Activated CD8-positive, alpha-beta memory T cell treated with anti-CD3 and anti-CD28 coated beads, Interleukin-2, amount 10 ng/mL, durations not matched to agents 7 days and 5 days (primary cell): ENCODE measurements at regions not wholly inside any gene's neighbourhood (a gene's known extent, or its start where the extent isn't known, plus 50 kb on each side); places are given as distances from the start of the nearest gene placed in this dataset.

Experiments
- ATAC-seq: fragments of 150-1000 bp; cut with Tn5 transposase; one replicate; pipeline ENCODE4 v1.10.0; 2021; ENCODE audit warnings: moderate library complexity
- CTCF ChIA-PET: fragments of 350-600 bp; sonication (Branson Sonifier 250); formaldehyde crosslinking; loops from one replicate; lab custom pipeline; 2021; ENCODE audit warnings: antibody characterized with exemption; lab: Charles Lee
- DNase-seq: peaks from one replicate; pipeline ENCODE4 v3.0.0-alpha.2; 2020
- H3K27ac Mint-ChIP-seq: one replicate; pipeline ENCODE4 v1.8.0; 2021; ENCODE audit warnings: mild to moderate bottlenecking, mixed read lengths
- H3K27me3 Mint-ChIP-seq: one replicate; pipeline ENCODE4 v1.8.0; 2021; ENCODE audit warnings: mixed read lengths
- H3K36me3 Mint-ChIP-seq: one replicate; pipeline ENCODE4 v1.8.0; 2021; ENCODE audit warnings: mild to moderate bottlenecking, mixed read lengths
- H3K4me1 Mint-ChIP-seq: one replicate; pipeline ENCODE4 v1.8.0; 2021; ENCODE audit warnings: mixed read lengths
- H3K4me3 Mint-ChIP-seq: one replicate; pipeline ENCODE4 v1.8.0; 2021; ENCODE audit warnings: mild to moderate bottlenecking, moderate library complexity, mixed read lengths
- H3K9me3 Mint-ChIP-seq: one replicate; pipeline ENCODE4 v1.8.0; 2022; ENCODE audit warnings: low read depth, mixed read lengths

GRCh38 chr1:69451196-69451595 is 116.5 kb upstream of the LRRC7 start:
- no peaks in the 10 kb centered on the region for H3K27me3 Mint-ChIP-seq
- no peak for DNase-seq
- H3K4me1 Mint-ChIP-seq = no peaks in the 10 kb centered on the region
- H3K27ac Mint-ChIP-seq = no peak overlapping the region
- no peak for ATAC-seq
- CTCF ChIA-PET = no interaction called here
- H3K4me3 Mint-ChIP-seq = no peak overlapping the region
- H3K9me3 Mint-ChIP-seq = peaks cover 12% of the 10 kb centered on the region
- no peaks in the 10 kb centered on the region for H3K36me3 Mint-ChIP-seq

GRCh38 chr1:69455718-69456117 is 112.0 kb upstream of the LRRC7 start:
- Mint-ChIP-seq H3K27ac (no peak overlapping the region), H3K27me3 (no peaks in the 10 kb centered on the region), H3K4me1 (no peaks in the 10 kb centered on the region), H3K36me3 (no peaks in the 10 kb centered on the region), H3K9me3 (peaks cover 8% of the 10 kb centered on the region), H3K4me3 (no peak overlapping the region)
- ATAC-seq (no peak), DNase-seq (no peak)
- CTCF ChIA-PET = no interaction called here

- no peak overlapping the region for H3K27ac Mint-ChIP-seq
- H3K9me3 Mint-ChIP-seq = peaks cover 4% of the 10 kb centered on the region
- no peak for DNase-seq
- no peaks in the 10 kb centered on the region for H3K27me3 Mint-ChIP-seq
- H3K4me3 Mint-ChIP-seq = no peak overlapping the region
- ATAC-seq = no peak
- H3K36me3 Mint-ChIP-seq = no peaks in the 10 kb centered on the region
- CTCF ChIA-PET = no interaction called here
- no peaks in the 10 kb centered on the region for H3K4me1 Mint-ChIP-seq
These were observed 108.5 kb upstream of the LRRC7 start for GRCh38 chr1:69459244-69459643.

GRCh38 chr1:69475021-69475420 is 92.7 kb upstream of the LRRC7 start:
- peaks cover 10% of the 10 kb centered on the region for H3K9me3 Mint-ChIP-seq
- no peaks in the 10 kb centered on the region for H3K27me3 Mint-ChIP-seq
- DNase-seq = no peak
- ATAC-seq = no peak
- H3K4me3 Mint-ChIP-seq = no peak overlapping the region
- CTCF ChIA-PET = no interaction called here
- H3K27ac Mint-ChIP-seq = no peak overlapping the region
- H3K36me3 Mint-ChIP-seq = no peaks in the 10 kb centered on the region
- no peaks in the 10 kb centered on the region for H3K4me1 Mint-ChIP-seq

- Mint-ChIP-seq H3K9me3 (peaks cover 7% of the 10 kb centered on the region), H3K27me3 (no peaks in the 10 kb centered on the region), H3K36me3 (no peaks in the 10 kb centered on the region), H3K4me3 (no peak overlapping the region), H3K27ac (no peak overlapping the region), H3K4me1 (no peaks in the 10 kb centered on the region)
- ATAC-seq = no peak
- no peak for DNase-seq
- CTCF ChIA-PET = no interaction called here
These were observed 88.0 kb upstream of the LRRC7 start for GRCh38 chr1:69479734-69480133.

- peaks cover 7% of the 10 kb centered on the region for H3K9me3 Mint-ChIP-seq
- no peak for DNase-seq
- H3K4me3 Mint-ChIP-seq = no peak overlapping the region
- no peak for ATAC-seq
- CTCF ChIA-PET = no interaction called here
- no peak overlapping the region for H3K27ac Mint-ChIP-seq
- no peaks in the 10 kb centered on the region for H3K27me3 Mint-ChIP-seq
- H3K4me1 Mint-ChIP-seq = no peaks in the 10 kb centered on the region
- no peaks in the 10 kb centered on the region for H3K36me3 Mint-ChIP-seq
These were observed 84.5 kb upstream of the LRRC7 start for GRCh38 chr1:69483246-69483645.

- Mint-ChIP-seq H3K27me3 (no peaks in the 10 kb centered on the region), H3K4me1 (no peaks in the 10 kb centered on the region), H3K9me3 (peaks cover 10% of the 10 kb centered on the region), H3K27ac (no peak overlapping the region), H3K36me3 (no peaks in the 10 kb centered on the region), H3K4me3 (no peak overlapping the region)
- no peak for ATAC-seq
- CTCF ChIA-PET = no interaction called here
- no peak for DNase-seq
These were observed 82.1 kb upstream of the LRRC7 start for GRCh38 chr1:69485616-69486015.

GRCh38 chr1:69491416-69491815 is 76.3 kb upstream of the LRRC7 start:
- ATAC-seq = no peak
- Mint-ChIP-seq H3K4me3 (no peak overlapping the region), H3K36me3 (no peaks in the 10 kb centered on the region), H3K27ac (no peak overlapping the region), H3K9me3 (peaks cover 17% of the 10 kb centered on the region), H3K4me1 (no peaks in the 10 kb centered on the region), H3K27me3 (no peaks in the 10 kb centered on the region)
- DNase-seq = no peak
- CTCF ChIA-PET = no interaction called here

GRCh38 chr1:69492286-69492685 is 75.4 kb upstream of the LRRC7 start:
- Mint-ChIP-seq H3K4me3 (no peak overlapping the region), H3K4me1 (no peaks in the 10 kb centered on the region), H3K9me3 (peaks cover 17% of the 10 kb centered on the region), H3K27ac (no peak overlapping the region), H3K27me3 (no peaks in the 10 kb centered on the region), H3K36me3 (no peaks in the 10 kb centered on the region)
- DNase-seq (no peak), ATAC-seq (no peak)
- CTCF ChIA-PET = no interaction called here

- Mint-ChIP-seq H3K27ac (no peak overlapping the region), H3K9me3 (peaks cover 12% of the 10 kb centered on the region), H3K36me3 (no peaks in the 10 kb centered on the region), H3K27me3 (no peaks in the 10 kb centered on the region), H3K4me3 (no peak overlapping the region), H3K4me1 (no peaks in the 10 kb centered on the region)
- CTCF ChIA-PET = no interaction called here
- DNase-seq (no peak), ATAC-seq (no peak)
These were observed 73.5 kb upstream of the LRRC7 start for GRCh38 chr1:69494221-69494620.

GRCh38 chr1:69497441-69498221 is 70.1 kb upstream of the LRRC7 start:
- Mint-ChIP-seq H3K27ac (no peak overlapping the region), H3K9me3 (peaks cover 5% of the 10 kb centered on the region), H3K4me1 (no peaks in the 10 kb centered on the region), H3K4me3 (no peak overlapping the region), H3K36me3 (no peaks in the 10 kb centered on the region), H3K27me3 (no peaks in the 10 kb centered on the region)
- ATAC-seq (no peak), DNase-seq (no peak)
- CTCF ChIA-PET = no interaction called here

GRCh38 chr1:69498711-69499110 is 69.0 kb upstream of the LRRC7 start:
- no peak overlapping the region for H3K27ac Mint-ChIP-seq
- H3K36me3 Mint-ChIP-seq = no peaks in the 10 kb centered on the region
- CTCF ChIA-PET = no interaction called here
- H3K4me3 Mint-ChIP-seq = no peak overlapping the region
- H3K27me3 Mint-ChIP-seq = no peaks in the 10 kb centered on the region
- H3K9me3 Mint-ChIP-seq = peaks cover 5% of the 10 kb centered on the region
- ATAC-seq (no peak), DNase-seq (no peak)
- no peaks in the 10 kb centered on the region for H3K4me1 Mint-ChIP-seq

- CTCF ChIA-PET = no interaction called here
- Mint-ChIP-seq H3K27ac (no peak overlapping the region), H3K36me3 (no peaks in the 10 kb centered on the region), H3K4me3 (no peak overlapping the region), H3K4me1 (no peaks in the 10 kb centered on the region), H3K27me3 (no peaks in the 10 kb centered on the region), H3K9me3 (peaks cover 2% of the 10 kb centered on the region)
- no peak for DNase-seq
- no peak for ATAC-seq
These were observed 68.4 kb upstream of the LRRC7 start for GRCh38 chr1:69499203-69499803.

- Mint-ChIP-seq H3K4me3 (no peak overlapping the region), H3K36me3 (no peaks in the 10 kb centered on the region), H3K27me3 (no peaks in the 10 kb centered on the region), H3K4me1 (no peaks in the 10 kb centered on the region), H3K9me3 (no peaks in the 10 kb centered on the region), H3K27ac (no peak overlapping the region)
- CTCF ChIA-PET = no interaction called here
- ATAC-seq (no peak), DNase-seq (no peak)
These were observed 64.7 kb upstream of the LRRC7 start for GRCh38 chr1:69502991-69503390.
